ENCODE measurements at regions not wholly inside any gene's neighbourhood (a gene's known extent, or its start where the extent isn't known, plus 50 kb on each side); places are given as distances from the start of the nearest gene placed in this dataset.

- no peak overlapping the region for H3K4me3 ChIP-seq
- no peaks in the 10 kb centered on the region for H3K9me3 ChIP-seq
- TF ChIP-seq POLR2A (IDR thresholded peaks at IDR 0.05) = no peak
- TF ChIP-seq, protein P1, sequence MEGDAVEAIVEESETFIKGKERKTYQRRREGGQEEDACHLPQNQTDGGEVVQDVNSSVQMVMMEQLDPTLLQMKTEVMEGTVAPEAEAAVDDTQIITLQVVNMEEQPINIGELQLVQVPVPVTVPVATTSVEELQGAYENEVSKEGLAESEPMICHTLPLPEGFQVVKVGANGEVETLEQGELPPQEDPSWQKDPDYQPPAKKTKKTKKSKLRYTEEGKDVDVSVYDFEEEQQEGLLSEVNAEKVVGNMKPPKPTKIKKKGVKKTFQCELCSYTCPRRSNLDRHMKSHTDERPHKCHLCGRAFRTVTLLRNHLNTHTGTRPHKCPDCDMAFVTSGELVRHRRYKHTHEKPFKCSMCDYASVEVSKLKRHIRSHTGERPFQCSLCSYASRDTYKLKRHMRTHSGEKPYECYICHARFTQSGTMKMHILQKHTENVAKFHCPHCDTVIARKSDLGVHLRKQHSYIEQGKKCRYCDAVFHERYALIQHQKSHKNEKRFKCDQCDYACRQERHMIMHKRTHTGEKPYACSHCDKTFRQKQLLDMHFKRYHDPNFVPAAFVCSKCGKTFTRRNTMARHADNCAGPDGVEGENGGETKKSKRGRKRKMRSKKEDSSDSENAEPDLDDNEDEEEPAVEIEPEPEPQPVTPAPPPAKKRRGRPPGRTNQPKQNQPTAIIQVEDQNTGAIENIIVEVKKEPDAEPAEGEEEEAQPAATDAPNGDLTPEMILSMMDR (IDR thresholded peaks at IDR 0.05) = no peak
- no peaks in the 10 kb centered on the region for H3K36me3 ChIP-seq
- peaks cover 0 to 3% (median 0%) of the 10 kb centered on the region in 4 donors for H3K4me1 ChIP-seq
- DNase-seq = no peak
- no peaks in the 10 kb centered on the region for H3K27me3 ChIP-seq
- no peak overlapping the region for H3K27ac ChIP-seq
These were observed 249.8 kb upstream of the MAF start for GRCh38 chr16:79850348-79850747.

- Histone ChIP-seq H3K27me3 (no peaks in the 10 kb centered on the region), H3K4me3 (no peak overlapping the region), H3K36me3 (no peaks in the 10 kb centered on the region), H3K27ac (no peak overlapping the region), H3K4me1 (peaks cover 0 to 3% (median 0%) of the 10 kb centered on the region in 4 donors), H3K9me3 (no peaks in the 10 kb centered on the region)
- TF ChIP-seq, protein P1 (IDR thresholded peaks at IDR 0.05) = no peak
- TF ChIP-seq POLR2A (IDR thresholded peaks at IDR 0.05) = no peak
- DNase-seq = no peak
These were observed 248.6 kb upstream of the MAF start for GRCh38 chr16:79849119-79849518.

DNA sequence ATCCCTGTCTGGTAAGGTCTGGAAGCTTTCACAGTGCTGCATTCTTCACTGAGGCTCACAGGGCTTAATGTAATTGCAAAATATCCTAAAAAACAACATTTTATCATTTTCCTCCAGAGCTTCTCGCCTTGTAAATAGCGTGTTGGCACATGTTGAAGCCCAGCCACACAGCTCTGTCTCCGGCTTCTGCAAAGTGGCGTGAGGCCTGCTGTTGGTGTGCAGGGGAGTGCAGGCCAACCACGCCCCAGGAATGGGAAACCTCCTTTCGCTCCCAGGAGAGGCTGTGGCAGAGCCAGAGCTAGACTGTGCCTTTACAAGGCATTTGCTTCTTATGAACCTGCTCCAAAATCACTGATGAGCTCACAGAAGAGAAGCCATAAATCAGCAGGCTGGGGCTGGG lies 248.2 kb upstream of the MAF start:
- no peak overlapping the region for H3K27ac ChIP-seq
- no peaks in the 10 kb centered on the region for H3K36me3 ChIP-seq
- no peak for DNase-seq
- no peak overlapping the region for H3K4me3 ChIP-seq
- no peaks in the 10 kb centered on the region for H3K27me3 ChIP-seq
- TF ChIP-seq POLR2A (IDR thresholded peaks at IDR 0.05) = no peak
- TF ChIP-seq, protein P1 (IDR thresholded peaks at IDR 0.05) = no peak
- peaks cover 0 to 3% (median 0%) of the 10 kb centered on the region in 4 donors for H3K4me1 ChIP-seq
- no peaks in the 10 kb centered on the region for H3K9me3 ChIP-seq

DNA sequence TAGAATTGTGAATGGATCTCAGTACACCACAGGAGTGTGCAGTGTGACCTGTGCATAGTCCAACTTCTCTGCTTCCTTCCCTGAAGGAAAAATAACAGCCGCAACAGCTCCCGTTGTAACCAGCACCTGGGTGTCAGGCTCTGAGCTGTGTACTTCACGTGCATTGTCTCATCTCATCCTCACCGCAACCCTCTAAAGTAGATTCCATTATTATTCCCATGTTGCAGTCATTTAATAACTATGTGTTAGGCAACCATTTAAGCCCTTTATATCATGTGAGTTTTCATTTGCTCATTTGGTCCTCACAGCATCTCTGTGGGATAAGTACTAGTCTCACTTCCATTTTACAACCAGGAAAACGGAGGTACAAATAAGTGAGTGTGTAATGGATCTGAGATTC lies 247.0 kb upstream of the MAF start:
- Histone ChIP-seq H3K36me3 (no peaks in the 10 kb centered on the region), H3K4me3 (no peak overlapping the region), H3K27ac (peak overlapping the region in 1 of 4 donors; percentile 12), H3K4me1 (peaks cover 0 to 3% (median 0%) of the 10 kb centered on the region in 4 donors), H3K9me3 (no peaks in the 10 kb centered on the region), H3K27me3 (no peaks in the 10 kb centered on the region)
- no peak for TF ChIP-seq POLR2A (IDR thresholded peaks at IDR 0.05)
- TF ChIP-seq, protein P1 (IDR thresholded peaks at IDR 0.05) = peak in 1 of 6 experiments; percentile 22
- DNase-seq = no peak

- Histone ChIP-seq H3K27me3 (no peaks in the 10 kb centered on the region), H3K9me3 (no peaks in the 10 kb centered on the region), H3K36me3 (no peaks in the 10 kb centered on the region), H3K4me1 (peaks cover 0 to 3% (median 0%) of the 10 kb centered on the region in 4 donors), H3K4me3 (no peak overlapping the region), H3K27ac (no peak overlapping the region)
- TF ChIP-seq POLR2A (IDR thresholded peaks at IDR 0.05) = no peak
- TF ChIP-seq, protein P1 (IDR thresholded peaks at IDR 0.05) = no peak
- DNase-seq = no peak
These were observed 246.6 kb upstream of the MAF start for GRCh38 chr16:79847101-79847500.

GRCh38 chr16:79845734-79846135 lies 245.2 kb upstream of the MAF start:
- H3K4me3 ChIP-seq = no peak overlapping the region
- TF ChIP-seq POLR2A (IDR thresholded peaks at IDR 0.05) = no peak
- TF ChIP-seq, protein P1 (IDR thresholded peaks at IDR 0.05) = no peak
- no peak overlapping the region for H3K27ac ChIP-seq
- H3K27me3 ChIP-seq = no peaks in the 10 kb centered on the region
- no peaks in the 10 kb centered on the region for H3K9me3 ChIP-seq
- H3K36me3 ChIP-seq = no peaks in the 10 kb centered on the region
- H3K4me1 ChIP-seq = peaks cover 0 to 3% (median 0%) of the 10 kb centered on the region in 4 donors
- DNase-seq = no peak

All from Peyer's patch (tissue), 4 donors.